ENCODE measurements at regions not wholly inside any gene's neighbourhood (a gene's known extent, or its start where the extent isn't known, plus 50 kb on each side); places are given as distances from the start of the nearest gene placed in this dataset.

DNA sequence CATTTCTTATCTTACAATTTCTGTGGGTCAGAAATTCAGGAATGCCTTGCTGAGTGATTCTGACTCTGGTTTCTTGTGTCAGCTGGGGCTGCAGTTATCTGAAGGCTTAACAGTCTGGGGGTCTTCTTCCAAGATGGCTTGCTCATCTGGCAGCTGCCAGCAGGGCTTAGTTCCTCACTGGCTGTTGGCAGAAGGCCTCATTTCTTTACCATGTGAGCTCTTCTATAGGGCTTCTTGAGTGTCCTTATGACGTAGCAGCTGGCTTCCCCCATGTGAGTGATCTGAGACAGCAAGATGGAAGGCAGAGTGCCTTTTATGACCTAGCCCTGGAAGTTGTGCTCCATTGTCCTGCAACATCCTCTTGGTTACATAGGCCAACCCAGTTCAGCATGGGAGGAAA lies 82.0 kb upstream of the PDZRN3 start:
- CTCF ChIA-PET: no interaction called here
- no peak for DNase-seq (ENCODE audit: low spot score)
- no peaks in the 10 kb centered on the region for H3K9me3 ChIP-seq (ENCODE audit: low read depth, low read length, poor library complexity, severe bottlenecking)
- H3K4me1 ChIP-seq (ENCODE audit: insufficient read depth, low read length, poor library complexity, severe bottlenecking): no peaks in the 10 kb centered on the region
- H3K27ac ChIP-seq (ENCODE audit: low read depth, low read length, poor library complexity, severe bottlenecking): no peak overlapping the region
- H3K36me3 ChIP-seq (ENCODE audit: insufficient read depth, low read length, poor library complexity, severe bottlenecking): no peaks in the 10 kb centered on the region
- H3K4me3 ChIP-seq (ENCODE audit: low read depth, low read length, poor library complexity, severe bottlenecking): no peak overlapping the region
- POLR2A ChIA-PET (ENCODE audit: low non-redundant PET): no interaction called here
- no peaks in the 10 kb centered on the region for H3K27me3 ChIP-seq (replicated peaks; ENCODE audit: insufficient read depth, low read depth, low read length, poor library complexity)
- BruUV-seq (replicated peaks): no TSS peak
- intact Hi-C loops (cut with micrococcal nuclease; ENCODE audit: unreplicated experiment): no loop called here
- TF ChIP-seq, protein P1, sequence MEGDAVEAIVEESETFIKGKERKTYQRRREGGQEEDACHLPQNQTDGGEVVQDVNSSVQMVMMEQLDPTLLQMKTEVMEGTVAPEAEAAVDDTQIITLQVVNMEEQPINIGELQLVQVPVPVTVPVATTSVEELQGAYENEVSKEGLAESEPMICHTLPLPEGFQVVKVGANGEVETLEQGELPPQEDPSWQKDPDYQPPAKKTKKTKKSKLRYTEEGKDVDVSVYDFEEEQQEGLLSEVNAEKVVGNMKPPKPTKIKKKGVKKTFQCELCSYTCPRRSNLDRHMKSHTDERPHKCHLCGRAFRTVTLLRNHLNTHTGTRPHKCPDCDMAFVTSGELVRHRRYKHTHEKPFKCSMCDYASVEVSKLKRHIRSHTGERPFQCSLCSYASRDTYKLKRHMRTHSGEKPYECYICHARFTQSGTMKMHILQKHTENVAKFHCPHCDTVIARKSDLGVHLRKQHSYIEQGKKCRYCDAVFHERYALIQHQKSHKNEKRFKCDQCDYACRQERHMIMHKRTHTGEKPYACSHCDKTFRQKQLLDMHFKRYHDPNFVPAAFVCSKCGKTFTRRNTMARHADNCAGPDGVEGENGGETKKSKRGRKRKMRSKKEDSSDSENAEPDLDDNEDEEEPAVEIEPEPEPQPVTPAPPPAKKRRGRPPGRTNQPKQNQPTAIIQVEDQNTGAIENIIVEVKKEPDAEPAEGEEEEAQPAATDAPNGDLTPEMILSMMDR (conservative IDR thresholded peaks at IDR 0.05; ENCODE audit: low read depth, low read length): no peak
- no peak for TF ChIP-seq EZH2 (IDR thresholded peaks at IDR 0.05; ENCODE audit: borderline replicate concordance, low read depth, low read length, poor library complexity, severe bottlenecking)

DNA sequence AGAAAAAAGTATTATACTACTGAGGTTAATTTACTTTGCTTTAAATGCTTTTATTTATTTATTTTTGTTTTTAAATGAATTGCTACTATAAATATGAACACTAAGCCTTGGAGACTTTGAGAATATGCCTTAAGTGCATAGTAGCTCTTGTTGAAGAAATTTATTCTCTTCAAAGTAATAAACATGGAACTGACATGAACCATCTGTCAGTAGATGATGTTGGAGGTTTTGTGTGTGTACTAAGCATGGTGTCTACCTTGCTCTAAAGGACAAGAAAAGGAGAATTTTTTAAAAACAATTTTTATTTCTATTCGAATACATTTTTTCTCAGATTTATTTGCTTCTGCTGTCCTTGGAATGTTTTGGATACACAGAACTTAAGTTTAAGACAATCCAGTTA lies 81.1 kb upstream of the PDZRN3 start:
- DNase-seq (ENCODE audit: low spot score): no peak
- TF ChIP-seq EZH2 (IDR thresholded peaks at IDR 0.05; ENCODE audit: borderline replicate concordance, low read depth, low read length, poor library complexity, severe bottlenecking): no peak
- TF ChIP-seq, protein P1 (conservative IDR thresholded peaks at IDR 0.05; ENCODE audit: low read depth, low read length): no peak
- H3K4me3 ChIP-seq (ENCODE audit: low read depth, low read length, poor library complexity, severe bottlenecking): no peak overlapping the region
- intact Hi-C loops (cut with micrococcal nuclease; ENCODE audit: unreplicated experiment): no loop called here
- no peak overlapping the region for H3K27ac ChIP-seq (ENCODE audit: low read depth, low read length, poor library complexity, severe bottlenecking)
- ChIA-PET POLR2A (ENCODE audit: low non-redundant PET) (no interaction called here), CTCF (no interaction called here)
- H3K4me1 ChIP-seq (ENCODE audit: insufficient read depth, low read length, poor library complexity, severe bottlenecking): no peaks in the 10 kb centered on the region
- BruUV-seq (replicated peaks): no TSS peak
- no peaks in the 10 kb centered on the region for H3K36me3 ChIP-seq (ENCODE audit: insufficient read depth, low read length, poor library complexity, severe bottlenecking)
- H3K9me3 ChIP-seq (ENCODE audit: low read depth, low read length, poor library complexity, severe bottlenecking): no peaks in the 10 kb centered on the region
- no peaks in the 10 kb centered on the region for H3K27me3 ChIP-seq (replicated peaks; ENCODE audit: insufficient read depth, low read depth, low read length, poor library complexity)

DNA sequence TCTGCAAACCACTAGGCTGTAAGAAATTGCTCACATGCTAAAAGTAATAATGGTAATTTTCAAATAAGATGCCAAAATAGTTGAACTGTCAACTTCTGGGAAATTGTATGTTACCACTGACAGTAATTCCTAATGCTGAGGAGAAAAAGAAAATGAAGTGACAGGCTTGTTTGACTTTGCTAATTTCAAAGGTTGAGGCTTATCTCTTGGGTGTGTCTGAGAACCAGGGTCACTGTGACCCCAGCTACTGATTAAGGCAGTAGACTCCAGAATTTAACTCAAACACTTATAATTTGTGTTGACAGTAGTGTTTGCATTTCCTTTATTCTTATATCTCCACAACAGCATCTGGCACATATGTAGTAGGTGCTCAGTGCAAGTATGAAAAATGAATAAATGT lies 74.6 kb upstream of the PDZRN3 start:
- Histone ChIP-seq H3K27ac (ENCODE audit: low read depth, low read length, poor library complexity, severe bottlenecking) (no peak overlapping the region), H3K4me1 (ENCODE audit: insufficient read depth, low read length, poor library complexity, severe bottlenecking) (no peaks in the 10 kb centered on the region), H3K36me3 (ENCODE audit: insufficient read depth, low read length, poor library complexity, severe bottlenecking) (no peaks in the 10 kb centered on the region), H3K4me3 (ENCODE audit: low read depth, low read length, poor library complexity, severe bottlenecking) (no peak overlapping the region), H3K27me3 (replicated peaks; ENCODE audit: insufficient read depth, low read depth, low read length, poor library complexity) (no peaks in the 10 kb centered on the region), H3K9me3 (ENCODE audit: low read depth, low read length, poor library complexity, severe bottlenecking) (no peaks in the 10 kb centered on the region)
- intact Hi-C loops (cut with micrococcal nuclease; ENCODE audit: unreplicated experiment): no loop called here
- CTCF ChIA-PET: no interaction called here
- no peak for DNase-seq (ENCODE audit: low spot score)
- BruUV-seq (replicated peaks): no TSS peak
- no peak for TF ChIP-seq EZH2 (IDR thresholded peaks at IDR 0.05; ENCODE audit: borderline replicate concordance, low read depth, low read length, poor library complexity, severe bottlenecking)
- TF ChIP-seq, protein P1 (conservative IDR thresholded peaks at IDR 0.05; ENCODE audit: low read depth, low read length): no peak
- POLR2A ChIA-PET (ENCODE audit: low non-redundant PET): no interaction called here
